Dedifferentiated amniotic fluid mesenchymal stem cell (primary cell): ENCODE measurements at regions not wholly inside any gene's neighbourhood (a gene's known extent, or its start where the extent isn't known, plus 50 kb on each side); places are given as distances from the start of the nearest gene placed in this dataset.
"Not testable (repeated sequence)": the region's sequence is repeated elsewhere in the genome, so short reads cannot be mapped to it uniquely, and the experiment has no call there.

ENCODE experiments used
- DNase-seq: peaks from one replicate; pipeline ENCODE4 v3.0.0-alpha.2; 2016; ENCODE audit errors: extremely low spot score

DNA sequence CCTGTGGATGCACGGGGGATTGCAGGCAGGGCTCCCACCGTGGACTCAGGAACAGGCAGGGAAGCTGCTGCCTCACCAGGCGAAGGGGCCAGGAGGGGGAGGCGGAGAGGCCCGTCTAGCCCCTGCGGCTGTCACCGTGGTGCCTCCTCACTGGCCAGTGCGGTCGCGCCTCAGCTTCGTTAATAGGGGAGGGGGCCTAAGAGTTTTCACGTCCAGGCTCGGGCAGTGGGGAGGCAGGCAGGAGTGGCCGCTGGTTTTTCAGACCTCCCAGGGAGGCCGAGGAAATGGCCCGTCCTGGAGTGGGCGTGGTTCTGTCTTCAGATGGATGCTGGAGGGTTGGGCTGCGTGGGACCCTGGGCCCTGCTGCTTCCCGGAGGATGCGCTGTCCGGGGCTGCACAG, 91.1 kb upstream of the B3GAT1 start:
- DNase-seq = no peak

DNA sequence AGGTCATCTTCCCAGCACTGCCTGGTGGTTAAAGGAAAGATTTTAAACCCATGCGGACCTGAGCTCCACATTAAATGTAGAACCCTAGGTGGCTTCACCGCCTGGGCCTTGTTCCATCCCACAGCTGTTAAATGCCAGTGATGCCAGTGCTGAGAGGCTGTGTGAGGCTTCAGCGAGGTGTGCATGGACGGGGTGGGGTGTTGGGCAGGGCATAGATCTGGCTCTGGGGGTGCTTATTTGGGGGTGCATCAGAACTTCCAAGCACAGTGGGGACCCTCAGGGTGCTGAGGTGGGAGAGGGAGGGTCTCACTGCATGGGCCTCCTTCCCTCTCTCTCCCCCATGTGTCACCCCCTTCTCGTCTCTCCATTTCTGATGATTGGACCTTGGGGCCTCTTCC, 90.1 kb upstream of the B3GAT1 start:
- no peak for DNase-seq

- DNase-seq = no peak
Observed at GRCh38 chr11:134501406-134502152, 89.5 kb upstream of the B3GAT1 start.

DNA sequence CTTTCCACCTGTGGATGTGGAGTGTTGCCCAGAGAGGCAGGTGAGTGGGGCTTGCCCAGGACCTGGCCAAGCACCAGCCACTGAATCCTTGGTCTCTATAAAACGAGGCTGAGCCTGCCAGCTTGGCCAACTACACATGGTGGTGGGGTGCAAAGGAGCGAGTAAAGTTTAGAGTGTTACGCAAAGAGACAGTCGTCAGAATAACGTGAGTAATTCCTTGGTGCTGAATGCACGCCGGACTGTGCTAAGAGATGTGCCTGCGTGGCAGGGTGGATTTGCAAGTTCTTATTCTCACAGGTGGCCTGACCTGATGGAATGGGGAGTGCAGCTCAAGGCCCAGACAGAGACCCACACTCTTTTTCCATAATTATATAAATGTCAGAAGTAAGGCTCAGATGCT, 88.6 kb upstream of the B3GAT1 start:
- DNase-seq = no peak

DNA sequence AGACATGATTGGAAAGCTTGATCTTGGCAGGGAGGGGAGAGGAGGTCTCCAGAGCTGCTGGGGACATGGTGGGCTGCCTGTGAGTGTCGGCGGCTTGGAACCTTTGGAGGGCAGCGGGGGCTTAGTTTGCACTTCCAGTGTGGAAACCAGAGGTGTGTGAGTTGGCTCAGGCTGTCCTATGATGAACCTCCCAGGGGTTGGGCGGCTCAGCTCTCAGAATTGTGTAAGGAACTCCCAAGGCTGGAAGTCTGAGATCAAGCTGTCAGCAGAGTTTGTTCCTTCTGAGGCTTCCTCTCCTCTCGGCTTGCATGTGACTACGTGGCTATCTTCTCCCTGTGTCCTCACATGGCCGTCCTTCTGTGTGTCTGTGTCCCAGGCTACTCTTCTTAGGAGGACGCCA, 87.9 kb upstream of the B3GAT1 start:
- no peak for DNase-seq

DNA sequence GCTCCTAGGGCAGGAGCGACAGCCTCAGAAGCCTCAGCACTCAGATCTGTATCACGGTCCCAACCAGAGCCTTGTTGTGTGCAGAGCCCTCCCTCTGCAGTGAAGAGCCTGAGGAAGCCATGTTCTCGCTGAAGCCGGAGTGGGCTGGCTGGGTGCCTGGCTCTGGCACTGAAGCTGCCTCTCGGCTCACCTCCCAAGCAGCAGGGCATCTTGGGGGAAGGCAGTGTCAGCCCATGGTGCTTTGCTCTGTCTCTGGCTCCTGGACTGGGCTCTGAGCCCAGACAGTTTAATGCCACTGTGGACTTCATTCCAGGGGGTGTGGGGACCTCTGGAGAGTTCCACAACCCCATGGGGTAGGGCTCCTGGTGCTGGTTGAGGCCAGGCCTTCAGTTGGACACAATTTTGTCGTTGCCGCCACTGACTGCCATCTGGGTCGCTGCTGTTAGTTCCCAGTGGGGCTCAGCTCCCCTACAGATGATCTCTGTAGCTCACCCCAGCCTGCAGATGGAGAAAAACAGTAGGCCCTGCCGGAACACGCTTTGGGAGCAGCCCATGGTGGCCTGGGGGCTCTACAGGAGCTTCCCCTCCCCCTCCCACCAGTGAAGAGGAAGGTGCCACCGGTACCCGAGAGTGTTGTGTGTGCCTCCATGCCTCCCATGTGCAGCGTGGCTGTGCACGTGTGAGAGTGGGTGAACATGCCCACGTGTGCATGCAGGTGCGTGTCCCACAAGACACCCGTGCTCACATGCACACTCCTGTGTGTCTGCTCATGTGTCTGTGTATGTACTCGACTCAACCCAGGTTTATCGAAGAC, 86.5 kb upstream of the B3GAT1 start:
- DNase-seq = no peak

- no peak for DNase-seq
Observed at GRCh38 chr11:134497586-134497985, 85.5 kb upstream of the B3GAT1 start.

DNA sequence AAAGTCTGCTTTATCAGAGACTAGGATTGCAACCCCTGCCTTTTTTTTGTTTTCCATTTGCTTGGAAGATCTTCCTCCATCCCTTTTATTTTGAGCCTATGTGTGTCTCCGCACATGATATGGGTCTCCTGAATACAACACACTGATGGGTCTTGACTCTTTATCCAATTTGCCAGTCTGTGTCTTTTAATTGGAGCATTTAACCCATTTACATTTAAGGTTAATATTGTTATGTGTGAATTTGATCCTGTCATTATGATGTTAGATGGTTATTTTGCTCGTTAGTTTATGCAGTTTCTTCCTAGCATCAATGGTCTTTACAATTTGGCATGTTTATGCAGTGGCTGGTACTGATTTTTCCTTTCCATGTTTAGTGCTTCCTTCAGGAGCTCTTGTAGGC, 84.0 kb upstream of the B3GAT1 start:
- not testable (repeated sequence) for DNase-seq

- not testable (repeated sequence) for DNase-seq
Observed at GRCh38 chr11:134494395-134494794, 82.4 kb upstream of the B3GAT1 start.

GRCh38 chr11:134492411-134492810, 80.4 kb upstream of the B3GAT1 start:
- not testable (repeated sequence) for DNase-seq

DNA sequence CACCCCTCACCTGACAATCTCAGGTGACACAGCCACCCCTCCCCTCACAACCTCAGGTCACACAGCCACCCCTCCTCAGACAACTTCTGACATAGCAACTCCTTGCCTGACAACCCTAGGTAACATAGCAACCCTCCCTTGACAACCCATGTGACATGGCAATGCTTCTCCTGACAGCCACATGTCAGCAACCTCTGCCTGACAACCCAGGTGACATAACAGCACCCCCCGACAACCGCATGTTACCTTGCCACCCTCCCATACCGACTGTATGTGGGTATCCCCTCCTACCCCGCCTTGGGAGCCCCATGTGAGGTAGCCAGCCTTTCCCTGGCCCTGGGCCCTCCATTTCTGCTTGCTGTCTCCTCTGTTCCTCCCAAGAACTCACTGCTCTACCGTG, 77.7 kb upstream of the B3GAT1 start:
- no peak for DNase-seq

- DNase-seq = no peak
Observed at GRCh38 chr11:134488913-134489312, 76.9 kb upstream of the B3GAT1 start.

DNA sequence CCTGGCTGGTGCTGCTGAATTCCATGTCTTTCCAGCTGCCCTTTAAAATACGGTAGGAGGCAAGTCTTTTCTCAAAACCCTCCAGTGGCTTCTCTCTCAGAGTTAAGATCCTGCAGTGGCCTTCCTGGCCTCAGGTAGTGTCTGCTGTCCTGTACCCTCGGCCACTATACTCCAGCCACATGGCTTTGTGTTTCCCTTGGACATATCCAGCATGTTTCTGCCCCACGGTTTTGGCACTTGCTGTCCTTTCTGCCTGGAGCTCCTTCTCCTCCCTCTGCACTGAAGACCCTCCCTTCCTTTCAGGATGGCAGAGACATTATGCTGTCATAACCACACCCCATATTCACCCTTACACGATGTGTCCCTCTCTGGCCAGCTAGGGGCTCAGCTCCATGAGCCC, 76.5 kb upstream of the B3GAT1 start:
- DNase-seq = no peak

DNA sequence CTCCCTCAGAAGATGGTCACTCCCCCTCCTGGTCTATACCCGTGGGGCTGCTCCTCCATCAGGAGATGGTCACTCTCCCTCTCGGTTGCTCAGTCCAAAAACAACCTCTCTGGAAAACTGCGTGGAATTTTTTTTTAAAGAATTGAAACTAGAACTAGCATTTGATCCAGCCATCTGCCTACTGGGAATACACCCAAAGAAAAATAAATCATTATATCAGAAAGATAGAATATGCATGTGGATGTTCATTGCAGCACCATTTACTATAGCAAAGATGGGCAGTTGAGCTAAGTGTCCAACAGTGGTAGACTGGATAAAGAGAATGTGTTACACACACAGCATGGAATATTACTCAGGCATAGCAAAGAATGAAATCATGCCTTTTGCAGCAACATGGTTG, 75.7 kb upstream of the B3GAT1 start:
- DNase-seq = no peak

DNA sequence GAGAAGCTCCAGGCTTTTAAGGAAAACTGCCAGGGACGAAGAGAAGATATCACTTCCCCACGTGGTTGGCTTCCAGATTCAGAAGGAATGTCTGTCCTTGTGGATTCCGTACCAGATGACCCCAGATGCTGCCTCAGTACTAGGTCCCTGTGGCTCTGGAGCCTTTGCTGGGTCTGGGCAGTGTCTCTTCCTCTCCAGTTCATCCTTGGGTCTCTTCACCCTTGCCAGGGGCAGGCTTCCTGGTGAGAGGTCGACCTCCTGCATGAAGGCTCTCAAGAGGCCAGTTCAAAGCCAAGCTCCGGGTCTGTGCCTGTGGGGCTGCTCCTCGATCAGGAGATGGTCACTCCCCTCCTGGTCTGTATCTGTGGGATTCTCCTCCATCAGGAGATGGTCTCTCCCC, 74.7 kb upstream of the B3GAT1 start:
- DNase-seq = no peak

DNA sequence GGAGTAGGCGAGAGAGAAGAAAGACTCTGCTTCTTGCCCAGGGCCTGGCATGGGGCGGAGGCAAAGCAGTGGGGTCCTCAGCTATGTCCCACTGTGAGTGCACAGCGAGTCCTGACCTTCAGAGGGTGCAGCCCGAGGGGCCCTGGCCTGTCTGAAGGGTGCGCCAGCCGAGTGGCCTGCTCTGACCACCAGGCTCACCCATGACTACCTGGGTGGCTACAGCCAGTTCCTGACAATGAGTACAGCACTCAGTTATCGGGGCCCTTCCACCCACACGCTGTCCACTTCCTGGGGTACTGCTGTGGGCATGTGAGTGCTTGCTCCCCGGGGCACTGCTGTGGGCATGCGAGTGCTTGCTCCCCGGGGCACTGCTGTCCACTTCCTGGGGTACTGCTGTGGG, 74.1 kb upstream of the B3GAT1 start:
- no peak for DNase-seq

DNA sequence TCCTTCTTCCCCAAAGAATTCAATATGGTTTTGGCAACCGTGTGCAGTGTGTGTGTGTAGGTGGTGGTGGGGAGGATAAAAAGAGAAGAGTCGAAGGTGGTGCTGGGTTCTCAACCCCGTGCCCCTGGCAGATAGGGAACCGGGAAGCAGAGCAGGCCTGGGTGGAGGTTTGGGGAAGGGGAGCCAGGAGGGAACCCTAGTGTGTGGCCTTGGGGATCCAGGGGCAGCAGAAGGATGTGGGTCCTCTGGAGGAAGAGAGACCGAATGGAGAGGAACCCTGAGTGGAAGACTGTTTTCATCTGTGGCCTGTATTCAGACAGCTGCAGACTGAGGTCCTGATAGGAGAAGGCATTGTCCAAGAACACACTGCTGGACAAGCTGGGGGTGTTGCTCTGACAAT, 73.3 kb upstream of the B3GAT1 start:
- no peak for DNase-seq

DNA sequence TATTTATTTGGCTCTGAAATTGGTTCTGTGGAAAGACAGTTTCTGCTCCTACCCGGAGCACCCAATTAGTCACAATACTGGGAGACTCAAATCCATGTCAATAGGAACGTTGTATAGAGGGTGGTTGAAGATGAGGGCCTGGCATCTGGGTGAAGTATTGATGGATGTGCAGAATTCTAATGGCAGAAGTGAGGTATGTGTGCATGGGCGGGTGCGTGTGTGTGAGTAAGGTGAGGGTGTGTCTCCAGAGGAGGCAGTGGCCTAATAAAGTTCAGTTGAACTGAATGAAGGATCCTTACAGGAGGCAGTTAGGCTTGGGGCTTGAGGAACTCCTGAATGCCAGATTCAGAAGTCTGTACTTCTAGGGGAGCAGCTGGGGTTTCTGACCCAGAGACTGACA, 71.8 kb upstream of the B3GAT1 start:
- DNase-seq = no peak

DNA sequence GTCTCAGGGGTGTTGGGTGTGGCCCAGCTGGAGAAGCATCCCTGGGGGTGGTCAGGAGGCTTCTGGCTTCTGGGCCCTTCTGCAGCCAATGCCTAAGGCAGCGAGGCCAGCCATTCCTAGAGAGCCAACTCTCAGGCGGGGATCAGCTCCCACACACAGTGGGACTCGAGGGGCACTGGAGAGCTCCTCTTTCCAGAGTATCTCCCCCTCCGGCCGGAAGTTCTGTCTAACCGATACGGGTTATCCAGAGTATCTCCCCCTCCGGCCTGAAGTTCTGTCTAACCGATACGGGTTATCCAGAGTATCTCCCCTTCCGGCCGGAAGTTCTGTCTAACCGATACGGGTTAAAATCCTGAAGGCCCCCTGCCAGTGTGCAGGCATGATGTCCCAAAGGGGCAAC, 71.2 kb upstream of the B3GAT1 start:
- DNase-seq = no peak

DNA sequence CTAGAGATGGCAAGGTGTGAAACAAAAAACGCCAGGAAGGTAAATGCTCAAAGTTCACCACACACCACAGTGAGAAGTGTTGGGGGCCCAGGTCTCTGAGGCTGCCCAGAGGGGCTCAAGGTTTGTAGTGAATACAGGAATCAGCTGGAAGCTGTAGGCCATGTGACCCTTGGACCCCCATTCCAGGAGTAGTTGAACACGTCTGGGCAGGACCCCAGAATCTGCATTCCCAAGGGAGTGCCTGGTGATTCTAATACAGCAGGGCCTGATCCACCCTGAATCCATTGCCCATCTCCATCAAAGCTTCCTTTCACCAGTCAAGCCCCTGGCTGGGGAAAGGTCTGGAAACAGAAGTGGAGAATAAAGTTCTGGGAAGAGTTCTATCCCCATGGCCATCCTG, 70.8 kb upstream of the B3GAT1 start:
- DNase-seq = no peak

GRCh38 chr11:134481933-134482527, 70.0 kb upstream of the B3GAT1 start:
- no peak for DNase-seq

GRCh38 chr11:134481135-134481534, 69.1 kb upstream of the B3GAT1 start:
- no peak for DNase-seq

DNA sequence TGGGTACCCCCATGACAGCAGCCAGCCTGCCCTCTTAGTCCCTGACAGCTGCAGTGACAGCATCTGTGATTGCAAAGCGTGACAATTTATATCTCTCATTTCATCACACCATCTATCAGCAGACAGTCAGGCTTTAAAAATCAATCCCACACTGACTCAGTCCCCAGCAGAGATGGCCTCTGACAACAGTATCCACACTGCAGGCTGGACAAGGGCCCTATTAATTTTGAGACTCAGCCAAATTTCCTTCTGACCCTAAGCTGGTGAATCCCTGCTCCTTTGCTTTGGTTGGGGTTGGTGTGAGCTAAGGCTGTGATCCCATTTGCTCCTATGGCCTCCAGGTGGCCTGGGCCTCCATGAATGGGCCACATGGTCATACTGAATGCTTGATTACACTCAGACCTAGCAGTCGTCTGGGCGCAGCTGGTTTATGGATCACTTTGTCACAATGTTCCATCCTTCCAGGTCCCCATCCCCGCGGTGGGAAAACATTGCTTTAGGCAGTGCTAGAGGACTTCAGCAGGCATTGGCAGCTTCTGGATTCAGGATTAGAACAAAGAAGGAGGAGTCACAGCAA, 68.2 kb upstream of the B3GAT1 start:
- no peak for DNase-seq
